ENCODE measurements at regions not wholly inside any gene's neighbourhood (a gene's known extent, or its start where the extent isn't known, plus 50 kb on each side); places are given as distances from the start of the nearest gene placed in this dataset.

GRCh38 chr7:106402898-106403297, 118.1 kb upstream of the NAMPT start:
- Histone ChIP-seq H3K27ac (no peak overlapping the region), H3K4me3 (no peak overlapping the region)

- H3K27ac ChIP-seq, result no peak overlapping the region
- no peak overlapping the region for H3K4me3 ChIP-seq
Measured at GRCh38 chr7:106400923-106401322, 116.1 kb upstream of the NAMPT start.

GRCh38 chr7:106398786-106399185, 114.0 kb upstream of the NAMPT start:
- Histone ChIP-seq H3K4me3 (no peak overlapping the region), H3K27ac (no peak overlapping the region)

- no peak overlapping the region for H3K4me3 ChIP-seq
- no peak overlapping the region for H3K27ac ChIP-seq
Measured at GRCh38 chr7:106397994-106398393, 113.2 kb upstream of the NAMPT start.

- Histone ChIP-seq H3K27ac (no peak overlapping the region), H3K4me3 (no peak overlapping the region)
Measured at GRCh38 chr7:106394526-106394925, 109.7 kb upstream of the NAMPT start.

GRCh38 chr7:106393564-106394251, 108.9 kb upstream of the NAMPT start:
- H3K4me3 ChIP-seq, result no peak overlapping the region
- no peak overlapping the region for H3K27ac ChIP-seq

GRCh38 chr7:106392590-106392989, 107.8 kb upstream of the NAMPT start:
- H3K4me3 ChIP-seq, result no peak overlapping the region
- H3K27ac ChIP-seq, result no peak overlapping the region

GRCh38 chr7:106392144-106392543, 107.4 kb upstream of the NAMPT start:
- Histone ChIP-seq H3K4me3 (no peak overlapping the region), H3K27ac (no peak overlapping the region)

- H3K4me3 ChIP-seq, result no peak overlapping the region
- no peak overlapping the region for H3K27ac ChIP-seq
Measured at GRCh38 chr7:106386958-106387357, 102.2 kb upstream of the NAMPT start.

- Histone ChIP-seq H3K27ac (no peak overlapping the region), H3K4me3 (no peak overlapping the region)
Measured at GRCh38 chr7:106384373-106384772, 99.6 kb upstream of the NAMPT start.

GRCh38 chr7:106382929-106383328, 98.1 kb upstream of the NAMPT start:
- Histone ChIP-seq H3K4me3 (no peak overlapping the region), H3K27ac (no peak overlapping the region)

GRCh38 chr7:106382129-106382528, 97.3 kb upstream of the NAMPT start:
- Histone ChIP-seq H3K4me3 (no peak overlapping the region), H3K27ac (no peak overlapping the region)

- H3K4me3 ChIP-seq, result no peak overlapping the region
- no peak overlapping the region for H3K27ac ChIP-seq
Measured at GRCh38 chr7:106381252-106381651, 96.5 kb upstream of the NAMPT start.

GRCh38 chr7:106377847-106378361, 93.1 kb upstream of the NAMPT start:
- Histone ChIP-seq H3K4me3 (no peak overlapping the region), H3K27ac (no peak overlapping the region)

GRCh38 chr7:106376026-106376799, 91.4 kb upstream of the NAMPT start:
- H3K27ac ChIP-seq, result no peak overlapping the region
- H3K4me3 ChIP-seq, result no peak overlapping the region

- Histone ChIP-seq H3K4me3 (no peak overlapping the region), H3K27ac (no peak overlapping the region)
Measured at GRCh38 chr7:106375499-106375898, 90.7 kb upstream of the NAMPT start.

GRCh38 chr7:106374437-106374836, 89.7 kb upstream of the NAMPT start:
- Histone ChIP-seq H3K27ac (no peak overlapping the region), H3K4me3 (no peak overlapping the region)

- Histone ChIP-seq H3K4me3 (no peak overlapping the region), H3K27ac (no peak overlapping the region)
Measured at GRCh38 chr7:106372595-106373318, 88.0 kb upstream of the NAMPT start.

- Histone ChIP-seq H3K27ac (no peak overlapping the region), H3K4me3 (no peak overlapping the region)
Measured at GRCh38 chr7:106372126-106372525, 87.3 kb upstream of the NAMPT start.

GRCh38 chr7:106371629-106372028, 86.8 kb upstream of the NAMPT start:
- H3K4me3 ChIP-seq, result no peak overlapping the region
- peak overlapping the region in 1 of 21 experiments; percentile 31 for H3K27ac ChIP-seq

- H3K4me3 ChIP-seq, result no peak overlapping the region
- H3K27ac ChIP-seq, result no peak overlapping the region
Measured at GRCh38 chr7:106370542-106370941, 85.8 kb upstream of the NAMPT start.
